ENCODE measurements at regions not wholly inside any gene's neighbourhood (a gene's known extent, or its start where the extent isn't known, plus 50 kb on each side); places are given as distances from the start of the nearest gene placed in this dataset.

DNA sequence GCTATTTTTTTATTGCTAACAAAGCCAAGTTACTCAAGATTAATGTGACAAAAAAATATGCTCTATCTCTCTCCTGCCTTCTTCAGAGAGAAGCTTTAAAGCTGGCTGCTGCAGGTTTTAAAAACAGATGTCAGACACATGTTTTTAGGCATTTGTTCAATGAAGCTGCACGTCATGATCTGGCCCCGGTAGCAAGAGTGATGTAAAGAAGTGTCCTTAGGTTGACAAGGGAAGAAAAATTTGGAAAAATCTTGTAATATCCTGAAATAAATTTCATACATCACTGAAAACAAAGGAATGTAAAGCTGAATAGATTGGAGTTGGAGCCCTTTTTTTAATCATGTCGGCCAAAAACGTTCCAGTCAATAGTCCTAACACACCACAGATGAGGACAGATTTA is 531.4 kb upstream of the NBEA start:
- TF ChIP-seq, protein P1, sequence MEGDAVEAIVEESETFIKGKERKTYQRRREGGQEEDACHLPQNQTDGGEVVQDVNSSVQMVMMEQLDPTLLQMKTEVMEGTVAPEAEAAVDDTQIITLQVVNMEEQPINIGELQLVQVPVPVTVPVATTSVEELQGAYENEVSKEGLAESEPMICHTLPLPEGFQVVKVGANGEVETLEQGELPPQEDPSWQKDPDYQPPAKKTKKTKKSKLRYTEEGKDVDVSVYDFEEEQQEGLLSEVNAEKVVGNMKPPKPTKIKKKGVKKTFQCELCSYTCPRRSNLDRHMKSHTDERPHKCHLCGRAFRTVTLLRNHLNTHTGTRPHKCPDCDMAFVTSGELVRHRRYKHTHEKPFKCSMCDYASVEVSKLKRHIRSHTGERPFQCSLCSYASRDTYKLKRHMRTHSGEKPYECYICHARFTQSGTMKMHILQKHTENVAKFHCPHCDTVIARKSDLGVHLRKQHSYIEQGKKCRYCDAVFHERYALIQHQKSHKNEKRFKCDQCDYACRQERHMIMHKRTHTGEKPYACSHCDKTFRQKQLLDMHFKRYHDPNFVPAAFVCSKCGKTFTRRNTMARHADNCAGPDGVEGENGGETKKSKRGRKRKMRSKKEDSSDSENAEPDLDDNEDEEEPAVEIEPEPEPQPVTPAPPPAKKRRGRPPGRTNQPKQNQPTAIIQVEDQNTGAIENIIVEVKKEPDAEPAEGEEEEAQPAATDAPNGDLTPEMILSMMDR (IDR thresholded peaks at IDR 0.05; ENCODE audit: low read depth, low read length), result no peak
- no peak overlapping the region for H3K4me3 ChIP-seq (ENCODE audit: low read depth, low read length)

DNA sequence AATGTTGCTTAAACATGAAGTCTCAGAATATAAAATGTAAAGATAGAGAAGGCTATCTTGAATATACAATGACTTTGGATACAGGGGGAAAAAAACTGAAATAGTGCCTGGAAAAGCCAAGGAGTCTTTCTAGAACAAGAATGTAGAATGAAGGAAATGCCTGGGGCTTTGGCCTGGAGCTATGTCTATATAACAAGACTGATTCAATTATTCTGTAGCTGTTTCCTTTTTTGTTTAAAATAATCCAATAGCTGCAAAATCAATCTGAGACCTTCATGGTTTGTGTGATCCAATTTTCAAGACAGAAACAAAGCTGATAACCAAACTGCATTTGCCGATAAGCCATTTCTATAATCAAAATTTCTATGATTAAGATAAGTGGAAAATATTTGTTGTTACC is 530.9 kb upstream of the NBEA start:
- no peak overlapping the region for H3K4me3 ChIP-seq (ENCODE audit: low read depth, low read length)
- TF ChIP-seq, protein P1 (IDR thresholded peaks at IDR 0.05; ENCODE audit: low read depth, low read length), result no peak

DNA sequence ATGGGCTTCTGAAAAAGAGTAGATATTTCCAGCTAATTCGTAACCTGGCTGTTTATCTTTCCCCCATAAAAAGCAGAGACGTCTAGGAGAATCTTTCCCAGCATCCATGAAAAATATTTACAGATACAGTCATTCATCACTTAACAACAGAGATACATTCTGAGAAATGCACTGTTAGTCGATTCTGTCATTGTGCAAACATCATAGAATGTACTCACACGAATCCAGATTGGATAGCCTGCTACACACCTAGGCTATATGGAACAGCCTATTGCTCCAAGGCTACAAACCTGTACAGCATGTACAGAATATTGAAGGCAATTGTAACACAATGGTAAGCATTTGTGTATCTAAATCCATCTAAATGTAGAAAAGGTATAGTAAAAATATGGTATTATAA is 530.2 kb upstream of the NBEA start:
- H3K4me3 ChIP-seq (ENCODE audit: low read depth, low read length), result no peak overlapping the region
- TF ChIP-seq, protein P1 (IDR thresholded peaks at IDR 0.05; ENCODE audit: low read depth, low read length), result no peak

DNA sequence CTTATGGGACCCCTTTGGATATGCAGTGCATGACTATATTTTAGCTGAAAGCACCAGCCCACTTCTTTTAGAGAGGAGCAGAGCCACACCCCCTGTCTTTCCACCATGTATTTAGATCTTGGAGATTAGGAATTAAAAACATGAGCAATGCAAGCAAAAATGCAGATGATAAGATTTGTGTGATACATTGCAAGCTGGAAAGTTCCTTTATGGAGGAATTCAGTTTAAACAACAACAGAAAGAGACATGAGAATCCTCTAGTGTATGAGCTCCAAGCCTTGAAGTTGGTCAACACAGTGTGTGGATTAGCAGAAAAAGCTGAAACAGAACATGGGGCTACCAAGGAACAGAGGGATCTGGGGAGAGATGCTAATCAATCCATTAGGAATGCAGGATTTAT is 529.8 kb upstream of the NBEA start:
- no peak overlapping the region for H3K4me3 ChIP-seq (ENCODE audit: low read depth, low read length)

DNA sequence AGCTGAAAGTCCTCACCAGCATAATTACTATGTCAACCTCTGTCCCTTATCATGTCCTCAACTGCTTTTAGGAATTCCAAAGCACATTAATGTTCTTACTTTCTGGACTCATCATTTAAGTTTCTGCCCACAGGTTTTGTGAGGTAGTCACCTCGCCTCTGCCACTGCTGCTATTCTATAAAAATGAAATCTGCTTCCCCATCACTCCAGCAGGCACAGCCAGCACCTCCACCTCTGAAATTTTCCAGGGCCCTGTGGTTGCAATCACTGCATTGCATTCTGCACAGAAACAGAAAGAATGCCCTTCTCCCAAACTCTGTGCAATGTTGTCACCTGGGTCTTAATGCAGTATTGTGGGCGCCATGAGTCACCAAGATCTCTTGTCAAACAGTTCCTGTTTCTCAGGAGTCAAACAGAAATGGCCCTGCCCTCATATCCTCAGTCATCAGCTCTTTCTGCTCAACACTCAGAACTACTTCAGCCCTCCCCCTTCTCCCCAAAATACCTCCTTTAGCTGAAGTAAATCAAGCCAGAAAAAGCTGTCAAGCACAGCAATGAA is 529.2 kb upstream of the NBEA start:
- H3K4me3 ChIP-seq (ENCODE audit: low read depth, low read length), result no peak overlapping the region
- TF ChIP-seq, protein P1 (IDR thresholded peaks at IDR 0.05; ENCODE audit: low read depth, low read length), result no peak

More for the DNA sequence above, 529.8 kb upstream of the NBEA start:
- TF ChIP-seq, protein P1 (IDR thresholded peaks at IDR 0.05; ENCODE audit: low read depth, low read length), result no peak

DNA sequence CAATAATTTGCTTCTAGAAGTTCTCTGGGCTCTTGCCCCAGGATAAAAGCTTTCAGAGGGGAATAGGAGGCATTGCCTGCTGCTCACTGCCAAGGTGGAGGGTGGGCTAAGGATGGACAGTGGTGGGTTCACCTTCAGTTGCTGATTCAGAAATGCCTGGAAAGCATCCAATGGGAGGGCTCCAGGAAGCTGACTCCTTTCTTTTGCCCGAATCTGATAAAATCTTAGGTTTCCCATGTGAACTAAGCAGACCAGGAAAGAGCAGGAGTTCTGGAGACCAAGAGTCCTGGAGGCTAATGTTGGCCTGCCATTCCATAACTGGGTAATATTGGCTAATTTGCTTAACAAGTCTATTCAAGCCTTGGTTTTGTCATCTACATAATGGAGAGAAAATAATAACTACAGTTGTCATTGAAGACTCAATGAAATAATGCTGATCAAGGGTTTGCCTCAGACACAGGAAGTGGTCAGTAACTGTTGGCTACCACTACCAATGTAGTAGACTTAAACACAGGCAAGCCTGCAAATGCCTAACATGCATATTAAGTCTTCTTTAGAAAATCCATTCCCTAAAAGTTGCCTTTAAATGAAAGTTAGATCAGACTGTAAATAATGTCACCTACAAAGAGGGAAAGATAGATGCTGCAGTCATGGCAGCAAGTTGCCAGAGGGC is 528.4 kb upstream of the NBEA start:
- no peak overlapping the region for H3K4me3 ChIP-seq (ENCODE audit: low read depth, low read length)
- TF ChIP-seq, protein P1 (IDR thresholded peaks at IDR 0.05; ENCODE audit: low read depth, low read length), result no peak

DNA sequence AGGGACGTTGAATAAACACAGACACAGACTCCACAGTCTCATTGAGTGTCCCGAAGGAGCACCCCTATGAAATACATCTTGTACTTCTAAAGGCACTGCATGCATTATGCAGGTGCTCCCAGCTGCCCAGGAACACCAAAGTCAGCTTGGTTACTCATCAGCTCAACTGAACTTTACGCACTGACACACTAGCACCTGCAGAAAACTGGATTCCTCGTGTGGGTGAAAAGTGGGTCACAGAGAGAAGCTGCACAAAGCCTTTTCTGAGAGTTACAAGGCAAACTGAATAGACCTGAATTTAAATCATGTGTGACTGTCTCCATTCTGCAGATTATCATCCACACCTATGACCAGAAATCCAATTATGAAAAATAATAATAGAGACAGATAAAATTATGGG is 527.5 kb upstream of the NBEA start:
- H3K4me3 ChIP-seq (ENCODE audit: low read depth, low read length), result no peak overlapping the region
- TF ChIP-seq, protein P1 (IDR thresholded peaks at IDR 0.05; ENCODE audit: low read depth, low read length), result no peak

All from WI38 (cell line).